ENCODE measurements at regions not wholly inside any gene's neighbourhood (a gene's known extent, or its start where the extent isn't known, plus 50 kb on each side); places are given as distances from the start of the nearest gene placed in this dataset.

GRCh38 chr7:85655252-85655651 lies 468.4 kb upstream of the SEMA3D start:
- no peak for DNase-seq (ENCODE audit: low read depth in 1 of 2, low spot score in 2 of 2)
- H4K20me1 ChIP-seq (replicated peaks in 1 of 2; ENCODE audit: control insufficient read depth in 1 of 2, insufficient read depth in 2 of 2, low read length in 2 of 2): no peaks in the 10 kb centered on the region

More at GRCh38 chr7:85655252-85655651, 468.4 kb upstream of the SEMA3D start:
- no peak overlapping the region for H3K23ac ChIP-seq (ENCODE audit: insufficient read length)
- H3K79me2 ChIP-seq (ENCODE audit: control insufficient read depth in 1 of 2, insufficient read depth in 2 of 2, low read length in 2 of 2): no peaks in the 10 kb centered on the region
- no peak overlapping the region for H3K4ac ChIP-seq (replicated peaks; ENCODE audit: insufficient read length, low read depth, low read length)
- no peak overlapping the region for H2BK20ac ChIP-seq (ENCODE audit: low read length)
- no peak overlapping the region for H2BK12ac ChIP-seq (ENCODE audit: low read depth, low read length)
- H3K4me2 ChIP-seq (ENCODE audit: insufficient read depth in 1 of 2, low read depth in 2 of 2, low read length in 2 of 2): no peak overlapping the region
- H3K23me2 ChIP-seq (ENCODE audit: low read depth, low read length): no peaks in the 10 kb centered on the region
- ChIA-PET POLR2A (ENCODE audit: partially characterized antibody) (no interaction called here), CTCF (ENCODE audit: partially characterized antibody) (interaction anchor here (1.4 kb wide), 1 partner anchor 95 kb away, joined by 3 read pairs; no protein-coding TSS in a partner anchor)
- H3K79me1 ChIP-seq (ENCODE audit: low read depth, low read length): no peaks in the 10 kb centered on the region
- H3K14ac ChIP-seq (ENCODE audit: insufficient read length): no peak overlapping the region
- H3K27ac ChIP-seq (ENCODE audit: low read depth, low read length): no peak overlapping the region
- no peak overlapping the region for H3K9ac ChIP-seq (replicated peaks in 1 of 4; ENCODE audit: extremely low read depth in 1 of 4, low read depth in 3 of 4, low read length in 3 of 4)
- H2BK120ac ChIP-seq (replicated peaks; ENCODE audit: low read depth, low read length): no peak overlapping the region
- no peak overlapping the region for H2BK15ac ChIP-seq (ENCODE audit: low read length)
- H3K56ac ChIP-seq (replicated peaks; ENCODE audit: insufficient read length, low read depth, low read length): no peak overlapping the region
- no peak for TF ChIP-seq HDAC2 (IDR thresholded peaks at IDR 0.05; ENCODE audit: borderline replicate concordance in 1 of 2, low read depth in 2 of 2, low read length in 2 of 2)
- no peak overlapping the region for H2AK5ac ChIP-seq (ENCODE audit: low read depth, low read length)
- H4K8ac ChIP-seq (ENCODE audit: extremely low read depth, insufficient read depth, low read length): no peak overlapping the region
- H2BK5ac ChIP-seq (ENCODE audit: low read depth, low read length): no peak overlapping the region
- H4K5ac ChIP-seq (ENCODE audit: insufficient read length, low read depth, low read length): no peak overlapping the region
- no peaks in the 10 kb centered on the region for H3K36me3 ChIP-seq (ENCODE audit: control insufficient read depth in 2 of 4, insufficient read depth in 4 of 4, low read length in 3 of 4)
- H3K18ac ChIP-seq (ENCODE audit: extremely low read depth, low read length): no peak overlapping the region
- H3K4me1 ChIP-seq (replicated peaks in 1 of 4; ENCODE audit: control insufficient read depth in 3 of 4, insufficient read depth in 4 of 4, low read length in 3 of 4): no peaks in the 10 kb centered on the region
- no peak overlapping the region for H4K91ac ChIP-seq (replicated peaks; ENCODE audit: insufficient read length, low read length)
- H3K9me3 ChIP-seq (ENCODE audit: insufficient read depth in 2 of 2, low read depth in 1 of 2, low read length in 1 of 2): no peaks in the 10 kb centered on the region
- 92% methylated on average over 5 of the region's 5 CpGs; no CpG with 5 or more reads in 1 of the 2 experiments for WGBS, 2 experiments (ENCODE audit: extremely low coverage in 1 of 2, insufficient coverage in 1 of 2, insufficient read length in 1 of 2, insufficient replicate concordance in 2 of 2, low coverage in 1 of 2, low lambda C conversion rate in 2 of 2, missing lambda C conversion rate in 1 of 2)
- FAIRE-seq: no peak
- H3K27me3 ChIP-seq (replicated peaks in 1 of 4; ENCODE audit: control insufficient read depth in 3 of 4, extremely low read depth in 1 of 4, insufficient read depth in 3 of 4, low read length in 3 of 4): no peaks in the 10 kb centered on the region
- H2AFZ ChIP-seq (ENCODE audit: low read length): no peak overlapping the region
- H3K4me3 ChIP-seq (ENCODE audit: extremely low read depth in 1 of 4, insufficient read depth in 2 of 4, low read depth in 3 of 4, low read length in 4 of 4): no peak overlapping the region

Data from H1 (cell line).